Thoracic aorta (tissue), 2 donors: ENCODE measurements at regions not wholly inside any gene's neighbourhood (a gene's known extent, or its start where the extent isn't known, plus 50 kb on each side); places are given as distances from the start of the nearest gene placed in this dataset.

Source experiments
- ATAC-seq: fragments of 150-250 bp; one replicate; pipeline ENCODE4 v1.8.0; 2017; ENCODE audit warnings: low read depth; ENCODE audit not compliant: insufficient number of reproducible peaks, low FRiP score
- DNase-seq: peaks from one replicate; pipeline ENCODE4 v3.0.0-alpha.2; 2020; ENCODE audit warnings: low spot score
- H3K27ac ChIP-seq, 2 donors: fragments of 200-600 bp; sonication (generic); 1 replicate in 1 of 2; 2 replicates in 1 of 2; pipeline ENCODE4 v1.5.1; 2016; ENCODE audit warnings: mild to moderate bottlenecking in 2 of 2, moderate library complexity in 2 of 2
- H3K27me3 ChIP-seq: fragments of 200-600 bp; sonication (generic); replicated peaks from 2 replicates; pipeline ENCODE4 v1.6.0; 2016; ENCODE audit warnings: mild to moderate bottlenecking; ENCODE audit not compliant: insufficient read depth
- H3K36me3 ChIP-seq: fragments of 200-600 bp; sonication (generic); one replicate; pipeline ENCODE4 v1.5.1; 2016
- H3K4me1 ChIP-seq, 2 donors: fragments of 200-600 bp; sonication (generic); 1 replicate in 1 of 2; 2 replicates in 1 of 2; pipeline versions ENCODE4 v1.5.1 to v1.6.0; 2016; ENCODE audit warnings: low read depth in 2 of 2, mild to moderate bottlenecking in 1 of 2; ENCODE audit not compliant: control insufficient read depth in 1 of 2
- H3K4me3 ChIP-seq: fragments of 200-600 bp; sonication (generic); 2 replicates; pipeline ENCODE4 v1.5.1; 2016; ENCODE audit warnings: mild to moderate bottlenecking
- H3K9me3 ChIP-seq: fragments of 200-600 bp; sonication (generic); 2 replicates; pipeline ENCODE4 v1.5.1; 2016
- TF ChIP-seq, protein P1 (sequence below): fragments of 200-600 bp; sonication (generic); IDR thresholded peaks from one replicate; pipeline ENCODE4 v1.5.1; 2019; ENCODE audit warnings: antibody characterized with exemption

DNA sequence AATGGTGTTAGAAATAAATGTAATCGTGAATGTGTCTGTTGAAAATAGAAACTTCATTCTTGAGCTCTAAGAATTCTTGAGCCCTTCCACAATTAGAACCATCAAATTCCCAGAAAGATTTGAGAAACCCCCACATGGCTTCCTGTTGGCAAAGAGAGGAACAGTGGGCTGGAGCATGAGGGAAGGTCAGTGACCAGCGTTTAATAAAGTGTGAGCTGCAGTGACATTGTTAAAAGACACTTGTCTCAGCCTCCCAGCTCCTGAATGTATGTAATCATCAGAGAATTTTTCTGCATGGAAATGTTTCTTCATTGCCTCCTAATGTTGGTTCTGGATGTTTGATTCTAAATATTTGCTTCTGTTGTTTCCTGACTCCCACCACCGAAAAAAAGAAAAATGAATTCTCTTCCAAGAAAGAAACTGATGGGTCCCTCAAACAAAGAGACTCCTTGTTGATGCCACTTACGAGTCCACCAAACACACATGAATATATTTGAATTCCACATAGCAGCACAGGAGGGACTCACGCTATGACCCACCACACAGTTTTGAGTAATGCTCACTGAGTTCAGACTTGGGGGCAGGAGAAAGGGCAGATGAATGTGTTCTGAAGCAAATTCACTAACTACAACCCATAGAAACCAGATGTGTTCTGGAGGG is 225.1 kb upstream of the KLHL29 start:
- H3K27ac ChIP-seq = no peak overlapping the region

DNA sequence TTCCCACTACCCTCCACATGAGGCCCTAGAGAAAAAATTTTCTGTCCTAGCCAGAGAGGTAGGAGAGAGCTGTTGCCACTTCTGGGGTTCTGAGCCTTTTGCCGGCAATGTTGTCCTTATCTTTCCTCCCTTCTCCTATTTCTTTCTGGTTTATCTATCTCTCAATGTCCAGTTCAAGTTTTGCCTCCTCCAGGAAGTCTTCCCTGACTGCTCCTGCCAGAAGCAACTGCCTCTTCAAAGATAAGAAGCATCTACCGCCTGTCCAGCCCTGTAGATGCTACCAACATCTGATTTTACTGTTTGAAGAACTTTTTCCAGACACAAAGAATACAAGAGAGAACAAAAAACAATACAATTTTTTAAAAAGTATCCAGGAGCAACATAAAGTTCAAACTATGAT is 220.8 kb upstream of the KLHL29 start:
- TF ChIP-seq, protein P1, sequence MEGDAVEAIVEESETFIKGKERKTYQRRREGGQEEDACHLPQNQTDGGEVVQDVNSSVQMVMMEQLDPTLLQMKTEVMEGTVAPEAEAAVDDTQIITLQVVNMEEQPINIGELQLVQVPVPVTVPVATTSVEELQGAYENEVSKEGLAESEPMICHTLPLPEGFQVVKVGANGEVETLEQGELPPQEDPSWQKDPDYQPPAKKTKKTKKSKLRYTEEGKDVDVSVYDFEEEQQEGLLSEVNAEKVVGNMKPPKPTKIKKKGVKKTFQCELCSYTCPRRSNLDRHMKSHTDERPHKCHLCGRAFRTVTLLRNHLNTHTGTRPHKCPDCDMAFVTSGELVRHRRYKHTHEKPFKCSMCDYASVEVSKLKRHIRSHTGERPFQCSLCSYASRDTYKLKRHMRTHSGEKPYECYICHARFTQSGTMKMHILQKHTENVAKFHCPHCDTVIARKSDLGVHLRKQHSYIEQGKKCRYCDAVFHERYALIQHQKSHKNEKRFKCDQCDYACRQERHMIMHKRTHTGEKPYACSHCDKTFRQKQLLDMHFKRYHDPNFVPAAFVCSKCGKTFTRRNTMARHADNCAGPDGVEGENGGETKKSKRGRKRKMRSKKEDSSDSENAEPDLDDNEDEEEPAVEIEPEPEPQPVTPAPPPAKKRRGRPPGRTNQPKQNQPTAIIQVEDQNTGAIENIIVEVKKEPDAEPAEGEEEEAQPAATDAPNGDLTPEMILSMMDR = no peak
- Histone ChIP-seq H3K9me3 (no peaks in the 10 kb centered on the region), H3K27ac (no peak overlapping the region), H3K4me3 (no peak overlapping the region), H3K27me3 (no peaks in the 10 kb centered on the region), H3K36me3 (no peaks in the 10 kb centered on the region), H3K4me1 (no peaks in the 10 kb centered on the region)
- DNase-seq = no peak
- ATAC-seq = no peak

More for the DNA sequence above, 225.1 kb upstream of the KLHL29 start:
- Histone ChIP-seq H3K4me1 (no peaks in the 10 kb centered on the region), H3K36me3 (no peaks in the 10 kb centered on the region), H3K9me3 (no peaks in the 10 kb centered on the region), H3K4me3 (no peak overlapping the region), H3K27me3 (no peaks in the 10 kb centered on the region)
- no peak for ATAC-seq
- TF ChIP-seq, protein P1 = no peak
- DNase-seq = no peak

DNA sequence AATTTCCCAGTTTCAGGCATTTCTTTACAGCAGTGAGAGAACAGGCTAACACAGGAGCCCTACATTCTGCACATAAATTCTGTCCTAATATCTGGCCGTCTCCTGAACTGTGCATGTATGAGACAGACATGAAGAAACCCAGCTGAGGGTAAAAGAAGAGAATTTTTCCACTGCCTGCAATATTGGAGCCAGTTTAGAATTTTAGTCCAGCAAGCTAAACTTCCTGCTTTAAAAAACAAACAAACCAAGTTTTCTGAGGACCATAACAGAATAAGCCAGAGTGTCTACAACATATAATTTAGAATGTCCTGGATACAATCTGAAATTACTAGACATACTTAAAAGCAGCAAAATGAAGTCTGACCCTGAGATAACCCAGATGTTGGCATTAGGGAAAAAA is 215.1 kb upstream of the KLHL29 start:
- Histone ChIP-seq H3K9me3 (peaks cover 3% of the 10 kb centered on the region), H3K36me3 (no peaks in the 10 kb centered on the region), H3K4me3 (no peak overlapping the region), H3K27ac (no peak overlapping the region), H3K27me3 (no peaks in the 10 kb centered on the region), H3K4me1 (no peaks in the 10 kb centered on the region)
- DNase-seq = no peak
- no peak for ATAC-seq
- TF ChIP-seq, protein P1 = no peak

DNA sequence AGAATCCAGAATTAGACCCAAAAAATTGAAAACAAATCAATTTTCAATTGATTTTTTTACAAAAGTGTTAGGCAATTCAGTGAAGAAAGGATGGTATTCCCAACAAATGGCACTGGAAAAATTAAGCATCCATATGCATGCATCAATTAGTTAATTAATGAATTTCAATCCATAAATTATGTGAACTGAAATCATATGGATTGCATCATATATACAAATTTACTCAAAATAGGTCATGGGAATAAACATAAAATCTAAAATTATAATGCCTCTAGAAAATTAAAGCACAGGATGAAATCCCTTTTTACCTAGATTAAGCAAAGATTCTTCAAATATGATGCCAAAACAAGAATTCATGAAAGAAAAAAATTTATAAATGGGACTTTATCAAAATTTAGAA is 213.9 kb upstream of the KLHL29 start:
- Histone ChIP-seq H3K4me1 (no peaks in the 10 kb centered on the region), H3K36me3 (no peaks in the 10 kb centered on the region), H3K27ac (no peak overlapping the region), H3K9me3 (peaks cover 3% of the 10 kb centered on the region), H3K4me3 (no peak overlapping the region), H3K27me3 (no peaks in the 10 kb centered on the region)
- DNase-seq = no peak
- TF ChIP-seq, protein P1 = no peak
- no peak for ATAC-seq

DNA sequence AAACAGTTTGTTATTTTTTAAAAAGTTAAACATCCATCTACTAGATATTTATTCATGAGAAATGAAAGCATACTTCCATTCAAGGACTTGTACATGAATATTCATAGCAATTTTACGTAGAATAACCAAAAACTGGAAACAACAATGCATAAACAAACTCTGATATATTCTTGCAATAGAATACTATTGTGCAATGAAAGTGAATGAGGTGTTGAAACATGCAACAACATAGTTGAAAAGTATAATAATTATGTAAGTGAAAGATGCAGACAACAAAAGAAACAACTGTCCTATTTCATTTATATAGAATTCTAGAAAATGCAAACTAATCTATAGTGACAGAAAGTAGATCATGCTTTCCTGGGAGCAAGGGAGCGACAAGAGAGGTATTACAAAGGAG is 206.6 kb upstream of the KLHL29 start:
- no peak for ATAC-seq
- no peaks in the 10 kb centered on the region for H3K27me3 ChIP-seq
- no peak overlapping the region for H3K27ac ChIP-seq
- no peak for DNase-seq
- H3K36me3 ChIP-seq = no peaks in the 10 kb centered on the region
- TF ChIP-seq, protein P1 = no peak
- H3K4me1 ChIP-seq = no peaks in the 10 kb centered on the region
- no peak overlapping the region for H3K4me3 ChIP-seq
- peaks cover 3% of the 10 kb centered on the region for H3K9me3 ChIP-seq
